GM23248 (cell line): ENCODE measurements at regions not wholly inside any gene's neighbourhood (a gene's known extent, or its start where the extent isn't known, plus 50 kb on each side); places are given as distances from the start of the nearest gene placed in this dataset.

Experiments used
- DNase-seq: peaks from one replicate; pipeline ENCODE4 v3.0.0-alpha.2; 2015
- H2AFZ ChIP-seq: fragments of 200-600 bp; sonication (generic); 2 replicates; pipeline ENCODE4 v1.6.1; 2016; ENCODE audit warnings: antibody characterized with exemption
- H3F3A ChIP-seq: fragments of 200-600 bp; sonication (generic); 2 replicates; pipeline ENCODE4 v1.6.1; 2016; ENCODE audit warnings: mild to moderate bottlenecking, antibody characterized with exemption, mixed run types; ENCODE audit not compliant: insufficient read depth
- H3K27ac ChIP-seq: fragments of 200-600 bp; sonication (generic); 2 replicates; pipeline ENCODE4 v1.5.1; 2016; ENCODE audit warnings: mild to moderate bottlenecking
- H3K27me3 ChIP-seq: fragments of 200-600 bp; sonication (generic); replicated peaks from 2 replicates; pipeline ENCODE4 v1.6.1; 2016; ENCODE audit warnings: mild to moderate bottlenecking; ENCODE audit not compliant: insufficient read depth
- H3K36me3 ChIP-seq: fragments of 200-600 bp; sonication (generic); 2 replicates; pipeline ENCODE4 v1.6.1; 2016; ENCODE audit warnings: low read depth, mild to moderate bottlenecking
- H3K4me1 ChIP-seq: fragments of 200-600 bp; sonication (generic); 2 replicates; pipeline ENCODE4 v1.6.1; 2016; ENCODE audit warnings: mild to moderate bottlenecking; ENCODE audit not compliant: insufficient read depth
- H3K4me2 ChIP-seq: fragments of 200-600 bp; sonication (generic); one replicate; pipeline ENCODE4 v1.6.1; 2016; ENCODE audit warnings: mild to moderate bottlenecking; ENCODE audit not compliant: unreplicated experiment
- H3K4me3 ChIP-seq: fragments of 200-600 bp; sonication (generic); 2 replicates; pipeline ENCODE4 v1.5.1; 2016; ENCODE audit warnings: mild to moderate bottlenecking
- H3K79me2 ChIP-seq: fragments of 200-600 bp; sonication (generic); 2 replicates; pipeline ENCODE4 v1.6.1; 2016; ENCODE audit warnings: mild to moderate bottlenecking; ENCODE audit not compliant: insufficient read depth
- H3K9ac ChIP-seq: fragments of 200-600 bp; sonication (generic); 2 replicates; pipeline ENCODE4 v1.6.1; 2016; ENCODE audit warnings: mild to moderate bottlenecking
- H3K9me2 ChIP-seq: fragments of 200-600 bp; sonication (generic); 2 replicates; pipeline ENCODE4 v1.6.1; 2016; ENCODE audit warnings: mixed run types, mild to moderate bottlenecking, moderate library complexity; ENCODE audit not compliant: insufficient read depth
- H3K9me3 ChIP-seq: fragments of 200-600 bp; sonication (generic); one replicate; pipeline ENCODE4 v1.6.1; 2017; ENCODE audit warnings: low read depth
- H4K20me1 ChIP-seq: fragments of 200-600 bp; sonication (generic); 2 replicates; pipeline ENCODE4 v1.6.0; 2016; ENCODE audit not compliant: insufficient read depth
- EZH2 ChIP-seq: fragments of 200-600 bp; sonication (generic); IDR thresholded peaks from 2 replicates; pipeline ENCODE4 v1.6.1; 2018; ENCODE audit warnings: antibody characterized with exemption, mild to moderate bottlenecking; ENCODE audit not compliant: insufficient read depth, poor library complexity, severe bottlenecking
- EZH2phosphoT487 ChIP-seq: fragments of 200-600 bp; sonication (generic); IDR thresholded peaks from 2 replicates; pipeline ENCODE4 v1.6.1; 2018; ENCODE audit warnings: antibody characterized with exemption, moderate library complexity, mild to moderate bottlenecking, low read depth; ENCODE audit not compliant: insufficient read depth
- WGBS, 2 experiments: methylation state at CpG; one replicate each; pipeline ENCODE4 v1.1.6; 2015 to 2017; ENCODE audit warnings: low lambda C conversion rate in 2 of 2, low coverage in 1 of 2; ENCODE audit errors: missing lambda C conversion rate in 2 of 2; 5-methylcytosine and 5-hydroxymethylcytosine counted together
- in situ Hi-C: fragments of 300-500 bp; cut with MboI; formaldehyde crosslinking; loops from 2 replicates; pipeline ENCODE4 v1.15.0; 2020

- H3K4me3 ChIP-seq, result no peak overlapping the region
- in situ Hi-C loops, result no loop called here
- H3K79me2 ChIP-seq, result no peaks in the 10 kb centered on the region
- DNase-seq, result no peak
- no peaks in the 10 kb centered on the region for H3K9me3 ChIP-seq
- no peak overlapping the region for H3K27ac ChIP-seq
- no peaks in the 10 kb centered on the region for H3K36me3 ChIP-seq
- TF ChIP-seq EZH2phosphoT487, result no peak
- no peaks in the 10 kb centered on the region for H4K20me1 ChIP-seq
- H2AFZ ChIP-seq, result no peak overlapping the region
- H3K9ac ChIP-seq, result no peak overlapping the region
- no peaks in the 10 kb centered on the region for H3K27me3 ChIP-seq
- 76 to 79% methylated on average over 5 of the region's 5 CpGs for WGBS, 2 experiments
- H3K4me2 ChIP-seq, result no peak overlapping the region
- no peaks in the 10 kb centered on the region for H3F3A ChIP-seq
- no peaks in the 10 kb centered on the region for H3K9me2 ChIP-seq
- H3K4me1 ChIP-seq, result no peaks in the 10 kb centered on the region
These were observed 91.4 kb upstream of the ACSL3 start for GRCh38 chr2:222769446-222769845.

GRCh38 chr2:222769941-222770340, 90.9 kb upstream of the ACSL3 start:
- H3F3A ChIP-seq, result no peaks in the 10 kb centered on the region
- 90 to 93% methylated on average over 3 of the region's 3 CpGs for WGBS, 2 experiments
- no peak for DNase-seq
- in situ Hi-C loops, result no loop called here
- no peaks in the 10 kb centered on the region for H4K20me1 ChIP-seq
- H2AFZ ChIP-seq, result no peak overlapping the region
- H3K9ac ChIP-seq, result no peak overlapping the region
- H3K27me3 ChIP-seq, result no peaks in the 10 kb centered on the region
- H3K4me2 ChIP-seq, result no peak overlapping the region
- no peaks in the 10 kb centered on the region for H3K79me2 ChIP-seq
- TF ChIP-seq EZH2phosphoT487 (no peak), EZH2 (no peak)
- no peak overlapping the region for H3K4me3 ChIP-seq
- H3K27ac ChIP-seq, result no peak overlapping the region
- no peaks in the 10 kb centered on the region for H3K4me1 ChIP-seq
- H3K9me2 ChIP-seq, result no peaks in the 10 kb centered on the region
- no peaks in the 10 kb centered on the region for H3K9me3 ChIP-seq
- H3K36me3 ChIP-seq, result no peaks in the 10 kb centered on the region

- in situ Hi-C loops, result no loop called here
- no peaks in the 10 kb centered on the region for H3K4me1 ChIP-seq
- H3K9ac ChIP-seq, result no peak overlapping the region
- TF ChIP-seq EZH2phosphoT487 (no peak), EZH2 (no peak)
- no peaks in the 10 kb centered on the region for H3K9me2 ChIP-seq
- no peaks in the 10 kb centered on the region for H3F3A ChIP-seq
- DNase-seq, result no peak
- H4K20me1 ChIP-seq, result no peaks in the 10 kb centered on the region
- WGBS, 2 experiments, result 85 to 97% methylated on average over 2 to 3 of the region's 3 CpGs
- H3K27ac ChIP-seq, result no peak overlapping the region
- H3K36me3 ChIP-seq, result no peaks in the 10 kb centered on the region
- H3K9me3 ChIP-seq, result no peaks in the 10 kb centered on the region
- H3K4me2 ChIP-seq, result no peak overlapping the region
- H3K4me3 ChIP-seq, result no peak overlapping the region
- H3K27me3 ChIP-seq, result no peaks in the 10 kb centered on the region
- H2AFZ ChIP-seq, result no peak overlapping the region
- H3K79me2 ChIP-seq, result no peaks in the 10 kb centered on the region
These were observed 89.0 kb upstream of the ACSL3 start for GRCh38 chr2:222771832-222772231.

GRCh38 chr2:222774941-222775340, 85.9 kb upstream of the ACSL3 start:
- no peak overlapping the region for H3K27ac ChIP-seq
- no peak overlapping the region for H3K9ac ChIP-seq
- H3K36me3 ChIP-seq, result no peaks in the 10 kb centered on the region
- H3K4me3 ChIP-seq, result no peak overlapping the region
- no peaks in the 10 kb centered on the region for H3K79me2 ChIP-seq
- H3K4me2 ChIP-seq, result no peak overlapping the region
- H4K20me1 ChIP-seq, result no peaks in the 10 kb centered on the region
- no peaks in the 10 kb centered on the region for H3K9me2 ChIP-seq
- H3F3A ChIP-seq, result no peaks in the 10 kb centered on the region
- H3K9me3 ChIP-seq, result no peaks in the 10 kb centered on the region
- H2AFZ ChIP-seq, result no peak overlapping the region
- H3K27me3 ChIP-seq, result no peaks in the 10 kb centered on the region
- TF ChIP-seq EZH2 (no peak), EZH2phosphoT487 (no peak)
- DNase-seq, result peak; percentile 32
- no peaks in the 10 kb centered on the region for H3K4me1 ChIP-seq
- in situ Hi-C loops, result no loop called here

GRCh38 chr2:222776792-222777191, 84.0 kb upstream of the ACSL3 start:
- in situ Hi-C loops, result no loop called here
- H3K4me2 ChIP-seq, result no peak overlapping the region
- no peaks in the 10 kb centered on the region for H3K9me3 ChIP-seq
- no peak overlapping the region for H3K27ac ChIP-seq
- no peak overlapping the region for H3K9ac ChIP-seq
- H4K20me1 ChIP-seq, result no peaks in the 10 kb centered on the region
- TF ChIP-seq EZH2, result no peak
- TF ChIP-seq EZH2phosphoT487, result no peak
- H3K4me3 ChIP-seq, result no peak overlapping the region
- no peak overlapping the region for H2AFZ ChIP-seq
- 67 to 72% methylated on average over 3 of the region's 3 CpGs for whole genome bisulfite sequencing, 2 experiments
- H3K4me1 ChIP-seq, result no peaks in the 10 kb centered on the region
- H3K9me2 ChIP-seq, result no peaks in the 10 kb centered on the region
- H3K27me3 ChIP-seq, result no peaks in the 10 kb centered on the region
- H3K79me2 ChIP-seq, result no peaks in the 10 kb centered on the region
- no peak for DNase-seq
- H3K36me3 ChIP-seq, result no peaks in the 10 kb centered on the region
- no peaks in the 10 kb centered on the region for H3F3A ChIP-seq
